ENCODE measurements at regions not wholly inside any gene's neighbourhood (a gene's known extent, or its start where the extent isn't known, plus 50 kb on each side); places are given as distances from the start of the nearest gene placed in this dataset.

DNA sequence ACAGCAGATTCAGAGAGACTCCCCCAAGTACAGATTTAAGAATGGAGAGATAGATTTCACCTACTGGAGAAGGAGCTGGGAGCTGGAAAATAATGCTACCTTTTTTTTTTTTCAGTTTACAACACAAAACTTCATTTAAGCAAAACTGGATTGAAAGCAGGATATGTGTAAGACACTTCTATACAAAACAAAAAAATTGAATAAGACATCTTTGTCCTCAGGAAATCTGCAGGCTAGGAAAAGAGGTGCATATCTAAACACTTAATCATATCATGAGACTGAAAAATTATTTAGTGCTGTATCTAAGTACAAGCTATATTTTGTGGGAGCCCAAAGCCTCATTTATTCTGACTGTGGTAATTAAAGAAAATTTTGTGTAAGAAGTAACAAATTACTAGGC, 516.1 kb downstream of the ZIC1 start:
- TF ChIP-seq EP300 (conservative IDR thresholded peaks at IDR 0.05; ENCODE audit: poor library complexity, severe bottlenecking) (no peak), SMC3 (conservative IDR thresholded peaks at IDR 0.05; ENCODE audit: poor library complexity) (no peak), POLR2AphosphoS5 (IDR thresholded peaks at IDR 0.05) (no peak), TAF1 (IDR thresholded peaks at IDR 0.05; ENCODE audit: low read depth) (no peak)
- TF ChIP-seq, protein P1, sequence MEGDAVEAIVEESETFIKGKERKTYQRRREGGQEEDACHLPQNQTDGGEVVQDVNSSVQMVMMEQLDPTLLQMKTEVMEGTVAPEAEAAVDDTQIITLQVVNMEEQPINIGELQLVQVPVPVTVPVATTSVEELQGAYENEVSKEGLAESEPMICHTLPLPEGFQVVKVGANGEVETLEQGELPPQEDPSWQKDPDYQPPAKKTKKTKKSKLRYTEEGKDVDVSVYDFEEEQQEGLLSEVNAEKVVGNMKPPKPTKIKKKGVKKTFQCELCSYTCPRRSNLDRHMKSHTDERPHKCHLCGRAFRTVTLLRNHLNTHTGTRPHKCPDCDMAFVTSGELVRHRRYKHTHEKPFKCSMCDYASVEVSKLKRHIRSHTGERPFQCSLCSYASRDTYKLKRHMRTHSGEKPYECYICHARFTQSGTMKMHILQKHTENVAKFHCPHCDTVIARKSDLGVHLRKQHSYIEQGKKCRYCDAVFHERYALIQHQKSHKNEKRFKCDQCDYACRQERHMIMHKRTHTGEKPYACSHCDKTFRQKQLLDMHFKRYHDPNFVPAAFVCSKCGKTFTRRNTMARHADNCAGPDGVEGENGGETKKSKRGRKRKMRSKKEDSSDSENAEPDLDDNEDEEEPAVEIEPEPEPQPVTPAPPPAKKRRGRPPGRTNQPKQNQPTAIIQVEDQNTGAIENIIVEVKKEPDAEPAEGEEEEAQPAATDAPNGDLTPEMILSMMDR (IDR thresholded peaks at IDR 0.05; ENCODE audit: poor library complexity, severe bottlenecking) = no peak
- TF ChIP-seq, protein P2, sequence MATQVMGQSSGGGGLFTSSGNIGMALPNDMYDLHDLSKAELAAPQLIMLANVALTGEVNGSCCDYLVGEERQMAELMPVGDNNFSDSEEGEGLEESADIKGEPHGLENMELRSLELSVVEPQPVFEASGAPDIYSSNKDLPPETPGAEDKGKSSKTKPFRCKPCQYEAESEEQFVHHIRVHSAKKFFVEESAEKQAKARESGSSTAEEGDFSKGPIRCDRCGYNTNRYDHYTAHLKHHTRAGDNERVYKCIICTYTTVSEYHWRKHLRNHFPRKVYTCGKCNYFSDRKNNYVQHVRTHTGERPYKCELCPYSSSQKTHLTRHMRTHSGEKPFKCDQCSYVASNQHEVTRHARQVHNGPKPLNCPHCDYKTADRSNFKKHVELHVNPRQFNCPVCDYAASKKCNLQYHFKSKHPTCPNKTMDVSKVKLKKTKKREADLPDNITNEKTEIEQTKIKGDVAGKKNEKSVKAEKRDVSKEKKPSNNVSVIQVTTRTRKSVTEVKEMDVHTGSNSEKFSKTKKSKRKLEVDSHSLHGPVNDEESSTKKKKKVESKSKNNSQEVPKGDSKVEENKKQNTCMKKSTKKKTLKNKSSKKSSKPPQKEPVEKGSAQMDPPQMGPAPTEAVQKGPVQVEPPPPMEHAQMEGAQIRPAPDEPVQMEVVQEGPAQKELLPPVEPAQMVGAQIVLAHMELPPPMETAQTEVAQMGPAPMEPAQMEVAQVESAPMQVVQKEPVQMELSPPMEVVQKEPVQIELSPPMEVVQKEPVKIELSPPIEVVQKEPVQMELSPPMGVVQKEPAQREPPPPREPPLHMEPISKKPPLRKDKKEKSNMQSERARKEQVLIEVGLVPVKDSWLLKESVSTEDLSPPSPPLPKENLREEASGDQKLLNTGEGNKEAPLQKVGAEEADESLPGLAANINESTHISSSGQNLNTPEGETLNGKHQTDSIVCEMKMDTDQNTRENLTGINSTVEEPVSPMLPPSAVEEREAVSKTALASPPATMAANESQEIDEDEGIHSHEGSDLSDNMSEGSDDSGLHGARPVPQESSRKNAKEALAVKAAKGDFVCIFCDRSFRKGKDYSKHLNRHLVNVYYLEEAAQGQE (IDR thresholded peaks at IDR 0.05; ENCODE audit: borderline replicate concordance) = no peak
